Uterus (tissue), 3 donors: ENCODE measurements at regions not wholly inside any gene's neighbourhood (a gene's known extent, or its start where the extent isn't known, plus 50 kb on each side); places are given as distances from the start of the nearest gene placed in this dataset.

Experiments
- DNase-seq, 2 donors: peaks; one replicate each; pipeline ENCODE4 v3.0.0-alpha.2; 2019 to 2020
- H3K27ac ChIP-seq, 2 donors: fragments of 200-600 bp; sonication (generic); 1 replicate in 1 of 2; 2 replicates in 1 of 2; pipeline ENCODE4 v1.5.1; 2016 to 2018
- H3K27me3 ChIP-seq, 2 donors: fragments of 200-600 bp; sonication (generic); one replicate each; pipeline ENCODE4 v1.5.1; 2018 to 2019; ENCODE audit warnings: control low read depth in 1 of 2
- H3K36me3 ChIP-seq, 2 donors: fragments of 200-600 bp; sonication (generic); one replicate each; pipeline ENCODE4 v1.5.1; 2019; ENCODE audit warnings: control low read depth in 1 of 2
- H3K4me1 ChIP-seq, 2 donors: fragments of 200-600 bp; sonication (generic); one replicate each; pipeline ENCODE4 v1.5.1; 2018 to 2019; ENCODE audit warnings: control low read depth in 1 of 2
- H3K4me3 ChIP-seq, 2 donors: fragments of 200-600 bp; sonication (generic); 1 replicate in 1 of 2; 2 replicates in 1 of 2; pipeline ENCODE4 v1.5.1; 2018 to 2019; ENCODE audit warnings: mild to moderate bottlenecking in 1 of 2
- H3K9me3 ChIP-seq, 2 donors: fragments of 200-600 bp; sonication (generic); one replicate each; pipeline ENCODE4 v1.5.1; 2019; ENCODE audit warnings: control low read depth in 1 of 2
- POLR2A ChIP-seq, 2 donors: fragments of 450-650 bp; IDR thresholded peaks; one replicate each; pipeline ENCODE4 v1.6.1; 2016; ENCODE audit warnings: antibody characterized with exemption in 2 of 2, mild to moderate bottlenecking in 1 of 2, moderate library complexity in 1 of 2
- intact Hi-C: fragments of 100-400 bp; cut with DNase I; formaldehyde crosslinking; loops from one replicate; pipeline ENCODE4 v1.15.1; 2023; ENCODE audit warnings: low total_unique reads
- TF ChIP-seq, protein P1 (sequence below), 4 experiments: fragments of 200-600 bp in 2 of 4; fragments of 450-650 bp in 2 of 4; sonication (generic) in 2 of 4; IDR thresholded peaks; one replicate each; pipeline ENCODE4 v1.5.1; 2016 to 2019; ENCODE audit warnings: antibody characterized with exemption in 4 of 4, mild to moderate bottlenecking in 2 of 4, moderate library complexity in 1 of 4
- donor health status: DM: yes; HTN: yes; CAD: no.

DNA sequence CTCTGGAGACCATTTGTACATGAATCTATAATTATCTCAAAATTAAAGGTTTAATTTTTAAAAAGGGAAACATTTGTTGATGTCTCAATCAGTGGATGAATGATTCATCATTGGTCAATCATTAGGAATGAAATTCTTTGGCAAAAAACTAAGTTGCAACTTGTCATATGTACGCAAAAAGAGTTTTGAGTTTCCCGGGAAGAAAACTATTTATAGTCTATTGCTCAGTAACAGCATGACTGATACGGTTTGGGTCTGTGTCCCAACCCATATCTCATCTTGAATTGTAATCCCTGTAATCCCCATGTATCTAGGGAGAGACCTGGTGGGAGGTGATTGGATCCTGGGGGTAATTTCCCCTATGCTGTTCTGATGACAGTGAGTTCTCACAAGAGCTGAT lies 765.8 kb upstream of the ROBO1 start:
- no peaks in the 10 kb centered on the region for H3K4me1 ChIP-seq
- H3K9me3 ChIP-seq, result no peaks in the 10 kb centered on the region
- no peaks in the 10 kb centered on the region for H3K36me3 ChIP-seq
- H3K27me3 ChIP-seq, result no peaks in the 10 kb centered on the region
- TF ChIP-seq, protein P1, sequence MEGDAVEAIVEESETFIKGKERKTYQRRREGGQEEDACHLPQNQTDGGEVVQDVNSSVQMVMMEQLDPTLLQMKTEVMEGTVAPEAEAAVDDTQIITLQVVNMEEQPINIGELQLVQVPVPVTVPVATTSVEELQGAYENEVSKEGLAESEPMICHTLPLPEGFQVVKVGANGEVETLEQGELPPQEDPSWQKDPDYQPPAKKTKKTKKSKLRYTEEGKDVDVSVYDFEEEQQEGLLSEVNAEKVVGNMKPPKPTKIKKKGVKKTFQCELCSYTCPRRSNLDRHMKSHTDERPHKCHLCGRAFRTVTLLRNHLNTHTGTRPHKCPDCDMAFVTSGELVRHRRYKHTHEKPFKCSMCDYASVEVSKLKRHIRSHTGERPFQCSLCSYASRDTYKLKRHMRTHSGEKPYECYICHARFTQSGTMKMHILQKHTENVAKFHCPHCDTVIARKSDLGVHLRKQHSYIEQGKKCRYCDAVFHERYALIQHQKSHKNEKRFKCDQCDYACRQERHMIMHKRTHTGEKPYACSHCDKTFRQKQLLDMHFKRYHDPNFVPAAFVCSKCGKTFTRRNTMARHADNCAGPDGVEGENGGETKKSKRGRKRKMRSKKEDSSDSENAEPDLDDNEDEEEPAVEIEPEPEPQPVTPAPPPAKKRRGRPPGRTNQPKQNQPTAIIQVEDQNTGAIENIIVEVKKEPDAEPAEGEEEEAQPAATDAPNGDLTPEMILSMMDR (IDR thresholded peaks at IDR 0.05), result no peak
- TF ChIP-seq POLR2A (IDR thresholded peaks at IDR 0.05), result no peak
- H3K27ac ChIP-seq, result no peak overlapping the region
- DNase-seq, result no peak
- no peak overlapping the region for H3K4me3 ChIP-seq
- intact Hi-C loops, result no loop called here

DNA sequence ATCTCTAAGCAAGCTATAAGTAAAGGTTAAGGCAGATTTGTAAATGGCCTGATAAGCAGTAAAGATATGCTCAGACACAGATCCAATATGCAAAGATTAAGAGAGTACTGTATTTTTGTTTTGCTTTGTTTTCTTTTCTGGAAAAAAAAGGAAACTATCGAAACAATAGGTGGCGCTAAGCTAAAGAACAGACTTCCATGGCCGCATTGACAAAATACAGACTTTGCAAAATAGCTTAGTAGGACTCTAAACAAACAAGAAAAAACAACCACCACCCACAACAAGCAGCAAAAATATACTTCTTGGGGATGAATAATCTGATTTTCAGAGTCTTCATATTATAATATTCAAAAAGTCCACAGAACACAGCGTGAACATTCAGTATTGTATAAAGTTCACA lies 758.4 kb upstream of the ROBO1 start:
- Histone ChIP-seq H3K27ac (no peak overlapping the region), H3K27me3 (no peaks in the 10 kb centered on the region), H3K9me3 (no peaks in the 10 kb centered on the region), H3K4me3 (no peak overlapping the region), H3K36me3 (no peaks in the 10 kb centered on the region), H3K4me1 (no peaks in the 10 kb centered on the region)
- intact Hi-C loops, result no loop called here
- DNase-seq, result no peak
- TF ChIP-seq POLR2A (IDR thresholded peaks at IDR 0.05), result no peak
- TF ChIP-seq, protein P1 (IDR thresholded peaks at IDR 0.05), result no peak

DNA sequence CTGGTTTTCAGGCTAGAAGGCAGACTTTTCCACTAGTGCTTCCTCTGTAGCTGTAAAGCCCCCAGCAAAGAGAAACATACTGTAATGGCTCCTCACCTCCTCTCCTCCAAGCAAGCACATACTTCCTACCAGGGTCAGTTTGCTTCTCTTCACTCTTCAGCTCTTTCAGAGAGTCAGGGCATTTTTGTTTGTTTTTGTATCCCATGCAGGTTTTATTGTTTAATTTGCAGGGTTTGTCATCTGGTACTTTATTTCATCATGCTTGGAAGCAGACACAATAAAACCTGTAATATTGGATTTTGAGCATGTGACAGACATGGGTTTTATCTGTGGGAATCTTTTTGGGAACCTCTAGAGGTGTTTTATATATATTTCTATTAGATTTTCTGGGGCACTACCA lies 753.3 kb upstream of the ROBO1 start:
- Histone ChIP-seq H3K36me3 (no peaks in the 10 kb centered on the region), H3K9me3 (no peaks in the 10 kb centered on the region), H3K4me3 (no peak overlapping the region), H3K27me3 (no peaks in the 10 kb centered on the region), H3K4me1 (no peaks in the 10 kb centered on the region), H3K27ac (no peak overlapping the region)
- no peak for DNase-seq
- TF ChIP-seq, protein P1 (IDR thresholded peaks at IDR 0.05), result no peak
- no peak for TF ChIP-seq POLR2A (IDR thresholded peaks at IDR 0.05)
- intact Hi-C loops, result no loop called here

DNA sequence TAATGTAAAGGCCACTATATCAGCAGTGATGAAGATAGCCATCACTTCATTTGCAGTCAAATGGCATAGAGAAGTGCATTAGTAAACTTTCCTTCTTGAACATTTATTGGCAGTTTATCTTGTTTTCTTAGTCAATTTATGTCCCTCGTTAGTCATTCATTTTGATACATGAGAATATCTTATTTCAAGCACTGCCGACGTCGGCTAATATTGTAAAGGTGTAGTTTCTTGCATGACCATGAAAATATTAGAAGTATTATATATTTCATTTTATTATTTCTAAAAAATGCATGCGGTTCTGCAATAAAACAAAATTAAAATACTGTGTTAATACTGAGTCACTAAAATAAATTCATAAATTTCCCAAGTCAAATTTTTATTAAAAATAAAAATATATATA lies 751.6 kb upstream of the ROBO1 start:
- no peak overlapping the region for H3K4me3 ChIP-seq
- no peaks in the 10 kb centered on the region for H3K27me3 ChIP-seq
- no peaks in the 10 kb centered on the region for H3K36me3 ChIP-seq
- intact Hi-C loops, result no loop called here
- no peak for TF ChIP-seq POLR2A (IDR thresholded peaks at IDR 0.05)
- TF ChIP-seq, protein P1 (IDR thresholded peaks at IDR 0.05), result no peak
- no peak overlapping the region for H3K27ac ChIP-seq
- H3K4me1 ChIP-seq, result no peaks in the 10 kb centered on the region
- no peaks in the 10 kb centered on the region for H3K9me3 ChIP-seq
- DNase-seq, result no peak

DNA sequence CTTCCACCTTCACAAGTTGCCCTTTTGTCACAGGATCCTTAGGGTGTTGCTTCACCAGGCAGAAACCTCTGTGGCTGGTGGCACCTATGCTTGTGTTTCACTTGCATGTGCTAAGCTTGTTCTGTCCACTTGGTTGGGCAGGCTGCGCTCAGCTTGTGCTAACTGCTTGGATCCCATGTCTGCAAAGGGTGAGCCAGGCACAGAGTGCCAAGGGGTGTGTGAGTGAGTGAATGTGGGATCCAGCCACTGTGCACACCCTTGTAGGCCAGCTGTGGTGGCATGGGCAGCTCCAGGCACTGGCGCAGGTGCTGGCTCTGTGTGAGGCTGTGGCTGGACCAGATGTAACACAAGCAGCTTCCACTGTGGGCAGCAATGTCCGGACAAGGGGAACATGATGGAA lies 728.7 kb upstream of the ROBO1 start:
- H3K27ac ChIP-seq, result no peak overlapping the region
- no peaks in the 10 kb centered on the region for H3K9me3 ChIP-seq
- no peaks in the 10 kb centered on the region for H3K4me1 ChIP-seq
- H3K4me3 ChIP-seq, result no peak overlapping the region
- DNase-seq, result no peak
- intact Hi-C loops, result no loop called here
- no peaks in the 10 kb centered on the region for H3K27me3 ChIP-seq
- TF ChIP-seq, protein P1 (IDR thresholded peaks at IDR 0.05), result no peak
- no peak for TF ChIP-seq POLR2A (IDR thresholded peaks at IDR 0.05)
- H3K36me3 ChIP-seq, result no peaks in the 10 kb centered on the region
